Amniotic stem cell (primary cell): ENCODE measurements at regions not wholly inside any gene's neighbourhood (a gene's known extent, or its start where the extent isn't known, plus 50 kb on each side); places are given as distances from the start of the nearest gene placed in this dataset.
"Not testable (repeated sequence)": the region's sequence is repeated elsewhere in the genome, so short reads cannot be mapped to it uniquely, and the experiment has no call there.

Source experiments
- DNase-seq: peaks from one replicate; lab custom pipeline; 2025; lab: John Stamatoyannopoulos, UW

- DNase-seq = no peak
These were observed 95.8 kb upstream of the FAM98A start for GRCh38 chr2:33694904-33695303.

GRCh38 chr2:33690686-33691085 lies 91.6 kb upstream of the FAM98A start:
- DNase-seq = not testable (repeated sequence)

- no peak for DNase-seq
These were observed 82.3 kb upstream of the FAM98A start for GRCh38 chr2:33681364-33681757.

- no peak for DNase-seq
These were observed 81.7 kb upstream of the FAM98A start for GRCh38 chr2:33680644-33681363.

GRCh38 chr2:33678436-33678835 lies 79.3 kb upstream of the FAM98A start:
- DNase-seq = no peak

- no peak for DNase-seq
These were observed 74.8 kb upstream of the FAM98A start for GRCh38 chr2:33673937-33674336.

- DNase-seq = no peak
These were observed 73.8 kb upstream of the FAM98A start for GRCh38 chr2:33672896-33673295.

- no peak for DNase-seq
These were observed 73.3 kb upstream of the FAM98A start for GRCh38 chr2:33672389-33672788.

- DNase-seq = no peak
These were observed 72.1 kb upstream of the FAM98A start for GRCh38 chr2:33671198-33671597.

- DNase-seq = no peak
These were observed 71.4 kb upstream of the FAM98A start for GRCh38 chr2:33670392-33670937.

GRCh38 chr2:33666879-33667278 lies 67.8 kb upstream of the FAM98A start:
- no peak for DNase-seq

- no peak for DNase-seq
These were observed 65.9 kb upstream of the FAM98A start for GRCh38 chr2:33665039-33665438.

GRCh38 chr2:33660416-33661123 lies 61.5 kb upstream of the FAM98A start:
- DNase-seq = no peak

GRCh38 chr2:33655626-33656320 lies 56.7 kb upstream of the FAM98A start:
- DNase-seq = no peak

GRCh38 chr2:33652830-33653229 lies 53.7 kb upstream of the FAM98A start:
- DNase-seq = no peak

GRCh38 chr2:33650171-33650570 lies 51.1 kb upstream of the FAM98A start:
- DNase-seq = no peak
